ENCODE measurements at regions not wholly inside any gene's neighbourhood (a gene's known extent, or its start where the extent isn't known, plus 50 kb on each side); places are given as distances from the start of the nearest gene placed in this dataset.

GRCh38 chr6:110552076-110552475 is 75.7 kb upstream of the SLC22A16 start:
- no peaks in the 10 kb centered on the region for H3K27me3 ChIP-seq (ENCODE audit: insufficient read depth, poor library complexity, severe bottlenecking)
- no peak overlapping the region for H3K27ac ChIP-seq (replicated peaks)
- H3K4me3 ChIP-seq (replicated peaks; ENCODE audit: insufficient read depth, low read length), result no peak overlapping the region
- no peak for DNase-seq (ENCODE audit: low read depth in 1 of 2, low spot score in 1 of 2)
- TF ChIP-seq CTCF (IDR thresholded peaks at IDR 0.05; ENCODE audit: insufficient read depth, low read length) (no peak), SPI1 (IDR thresholded peaks at IDR 0.05; ENCODE audit: borderline replicate concordance, low read depth) (no peak), REST (IDR thresholded peaks at IDR 0.05; ENCODE audit: insufficient replicate concordance, low read depth) (no peak), POLR2AphosphoS5 (IDR thresholded peaks at IDR 0.05; ENCODE audit: low read depth) (no peak), GABPA (IDR thresholded peaks at IDR 0.05; ENCODE audit: low read depth) (no peak)

- Histone ChIP-seq H3K27me3 (ENCODE audit: insufficient read depth, poor library complexity, severe bottlenecking) (no peaks in the 10 kb centered on the region), H3K27ac (replicated peaks) (no peak overlapping the region), H3K4me3 (replicated peaks; ENCODE audit: insufficient read depth, low read length) (no peak overlapping the region)
- TF ChIP-seq GABPA (IDR thresholded peaks at IDR 0.05; ENCODE audit: low read depth) (no peak), REST (IDR thresholded peaks at IDR 0.05; ENCODE audit: insufficient replicate concordance, low read depth) (no peak), SPI1 (IDR thresholded peaks at IDR 0.05; ENCODE audit: borderline replicate concordance, low read depth) (no peak), CTCF (IDR thresholded peaks at IDR 0.05; ENCODE audit: insufficient read depth, low read length) (no peak), POLR2AphosphoS5 (IDR thresholded peaks at IDR 0.05; ENCODE audit: low read depth) (no peak)
- DNase-seq (ENCODE audit: low read depth in 1 of 2, low spot score in 1 of 2), result no peak
These were observed 74.7 kb upstream of the SLC22A16 start for GRCh38 chr6:110551088-110551487.

- no peak for DNase-seq (ENCODE audit: low read depth in 1 of 2, low spot score in 1 of 2)
- TF ChIP-seq SPI1 (IDR thresholded peaks at IDR 0.05; ENCODE audit: borderline replicate concordance, low read depth) (no peak), CTCF (IDR thresholded peaks at IDR 0.05; ENCODE audit: insufficient read depth, low read length) (no peak), GABPA (IDR thresholded peaks at IDR 0.05; ENCODE audit: low read depth) (no peak), POLR2AphosphoS5 (IDR thresholded peaks at IDR 0.05; ENCODE audit: low read depth) (no peak), REST (IDR thresholded peaks at IDR 0.05; ENCODE audit: insufficient replicate concordance, low read depth) (no peak)
- Histone ChIP-seq H3K27me3 (ENCODE audit: insufficient read depth, poor library complexity, severe bottlenecking) (no peaks in the 10 kb centered on the region), H3K4me3 (replicated peaks; ENCODE audit: insufficient read depth, low read length) (no peak overlapping the region), H3K27ac (replicated peaks) (no peak overlapping the region)
These were observed 73.9 kb upstream of the SLC22A16 start for GRCh38 chr6:110550353-110550752.
